ENCODE measurements at regions not wholly inside any gene's neighbourhood (a gene's known extent, or its start where the extent isn't known, plus 50 kb on each side); places are given as distances from the start of the nearest gene placed in this dataset.

GRCh38 chr17:14508156-14508555, 207.3 kb downstream of the HS3ST3B1 start:
- no peak overlapping the region for H2BK120ac ChIP-seq (ENCODE audit: low read depth, low read length)
- H3K4me3 ChIP-seq (ENCODE audit: insufficient read depth in 1 of 2, low read depth in 1 of 2, low read length in 2 of 2), result no peak overlapping the region
- no peak overlapping the region for H3K9ac ChIP-seq (ENCODE audit: low read length)
- no peak overlapping the region for H2BK15ac ChIP-seq (ENCODE audit: low read depth, poor library complexity, severe bottlenecking)
- no peak overlapping the region for H3K27ac ChIP-seq (ENCODE audit: low read length, poor library complexity, severe bottlenecking)
- no peak overlapping the region for H3K18ac ChIP-seq (ENCODE audit: low read depth in 1 of 2, low read length in 2 of 2)
- H2AK5ac ChIP-seq (ENCODE audit: low read length, severe bottlenecking), result no peak overlapping the region
- no peaks in the 10 kb centered on the region for H3K4me1 ChIP-seq (ENCODE audit: control insufficient read depth, insufficient read depth, low read depth, low read length)
- H3K79me1 ChIP-seq (replicated peaks; ENCODE audit: low read length, poor library complexity, severe bottlenecking), result no peaks in the 10 kb centered on the region
- no peak overlapping the region for H2BK5ac ChIP-seq (ENCODE audit: low read depth, low read length, poor library complexity, severe bottlenecking)
- H3K4ac ChIP-seq (ENCODE audit: low read depth in 1 of 2, low read length in 2 of 2), result no peak overlapping the region
- no peak overlapping the region for H3K14ac ChIP-seq (ENCODE audit: low read length in 2 of 2)
- H3K27me3 ChIP-seq (ENCODE audit: control insufficient read depth in 1 of 2, insufficient read depth in 1 of 2, low read length in 2 of 2), result no peaks in the 10 kb centered on the region
- no peak overlapping the region for H2BK12ac ChIP-seq (ENCODE audit: low read length in 2 of 2)
- no peak for DNase-seq
- no peak overlapping the region for H4K8ac ChIP-seq (ENCODE audit: low read length)
- no peak overlapping the region for H3K4me2 ChIP-seq (ENCODE audit: low read length, poor library complexity, severe bottlenecking)
- peak overlapping the region; percentile 25 for H4K91ac ChIP-seq (ENCODE audit: low read length)
- H3K9me3 ChIP-seq (ENCODE audit: control insufficient read depth, low read length), result no peaks in the 10 kb centered on the region
- H3K23ac ChIP-seq (ENCODE audit: low read length in 2 of 2), result no peak overlapping the region
- no peaks in the 10 kb centered on the region for H3K36me3 ChIP-seq (ENCODE audit: control insufficient read depth in 1 of 2, insufficient read depth in 2 of 2, low read depth in 1 of 2, low read length in 2 of 2)
- 86% methylated on average over 5 of the region's 5 CpGs for WGBS
- no peak overlapping the region for H2AFZ ChIP-seq (ENCODE audit: low read depth, low read length)

GRCh38 chr17:14506364-14506763, 205.5 kb downstream of the HS3ST3B1 start:
- Histone ChIP-seq H3K14ac (ENCODE audit: low read length in 2 of 2) (no peak overlapping the region), H2BK120ac (ENCODE audit: low read depth, low read length) (no peak overlapping the region), H2BK15ac (ENCODE audit: low read depth, poor library complexity, severe bottlenecking) (no peak overlapping the region), H3K27me3 (ENCODE audit: control insufficient read depth in 1 of 2, insufficient read depth in 1 of 2, low read length in 2 of 2) (no peaks in the 10 kb centered on the region), H2AFZ (ENCODE audit: low read depth, low read length) (no peak overlapping the region), H3K9me3 (ENCODE audit: control insufficient read depth, low read length) (no peaks in the 10 kb centered on the region), H3K23ac (ENCODE audit: low read length in 2 of 2) (no peak overlapping the region), H3K4me2 (ENCODE audit: low read length, poor library complexity, severe bottlenecking) (no peak overlapping the region), H3K27ac (ENCODE audit: low read length, poor library complexity, severe bottlenecking) (no peak overlapping the region), H4K91ac (ENCODE audit: low read length) (no peak overlapping the region), H4K8ac (ENCODE audit: low read length) (no peak overlapping the region), H3K79me1 (replicated peaks; ENCODE audit: low read length, poor library complexity, severe bottlenecking) (no peaks in the 10 kb centered on the region), H3K36me3 (ENCODE audit: control insufficient read depth in 1 of 2, insufficient read depth in 2 of 2, low read depth in 1 of 2, low read length in 2 of 2) (no peaks in the 10 kb centered on the region), H3K4me1 (ENCODE audit: control insufficient read depth, insufficient read depth, low read depth, low read length) (no peaks in the 10 kb centered on the region), H3K18ac (ENCODE audit: low read depth in 1 of 2, low read length in 2 of 2) (no peak overlapping the region), H2BK12ac (ENCODE audit: low read length in 2 of 2) (no peak overlapping the region), H2BK5ac (ENCODE audit: low read depth, low read length, poor library complexity, severe bottlenecking) (no peak overlapping the region), H2AK5ac (ENCODE audit: low read length, severe bottlenecking) (no peak overlapping the region), H3K4me3 (ENCODE audit: insufficient read depth in 1 of 2, low read depth in 1 of 2, low read length in 2 of 2) (no peak overlapping the region), H3K4ac (ENCODE audit: low read depth in 1 of 2, low read length in 2 of 2) (no peak overlapping the region), H3K9ac (ENCODE audit: low read length) (no peak overlapping the region)
- WGBS, result 82% methylated on average over 5 of the region's 5 CpGs
- DNase-seq, result no peak

DNA sequence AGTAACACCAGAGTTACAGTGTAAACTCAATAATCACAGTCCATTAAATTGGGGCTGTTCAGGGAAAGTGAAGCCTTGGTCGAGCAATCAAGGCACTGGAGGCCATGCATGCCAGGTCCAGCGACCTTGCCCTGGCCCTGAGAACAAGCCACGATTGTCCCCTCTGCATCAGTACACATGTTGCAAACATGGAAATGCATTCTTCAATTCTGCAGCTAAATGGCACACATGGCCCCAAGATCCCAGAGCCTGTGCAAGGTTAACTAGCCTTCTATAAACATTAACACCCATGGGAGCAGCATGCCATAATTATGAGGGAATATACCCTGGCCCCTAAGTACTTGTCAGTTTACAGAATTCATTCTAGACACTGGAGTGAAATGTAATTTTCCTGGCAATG, 204.7 kb downstream of the HS3ST3B1 start:
- no peak overlapping the region for H3K4ac ChIP-seq (ENCODE audit: low read depth in 1 of 2, low read length in 2 of 2)
- H2AK5ac ChIP-seq (ENCODE audit: low read length, severe bottlenecking), result no peak overlapping the region
- H3K4me1 ChIP-seq (ENCODE audit: control insufficient read depth, insufficient read depth, low read depth, low read length), result no peaks in the 10 kb centered on the region
- no peaks in the 10 kb centered on the region for H3K36me3 ChIP-seq (ENCODE audit: control insufficient read depth in 1 of 2, insufficient read depth in 2 of 2, low read depth in 1 of 2, low read length in 2 of 2)
- H3K23ac ChIP-seq (ENCODE audit: low read length in 2 of 2), result no peak overlapping the region
- DNase-seq, result no peak
- H3K9ac ChIP-seq (ENCODE audit: low read length), result no peak overlapping the region
- H2AFZ ChIP-seq (ENCODE audit: low read depth, low read length), result no peak overlapping the region
- H3K4me3 ChIP-seq (ENCODE audit: insufficient read depth in 1 of 2, low read depth in 1 of 2, low read length in 2 of 2), result no peak overlapping the region
- peak overlapping the region in 1 of 2 experiments; percentile 28 for H3K14ac ChIP-seq (ENCODE audit: low read length in 2 of 2)
- no peak overlapping the region for H2BK12ac ChIP-seq (ENCODE audit: low read length in 2 of 2)
- H3K79me1 ChIP-seq (replicated peaks; ENCODE audit: low read length, poor library complexity, severe bottlenecking), result no peaks in the 10 kb centered on the region
- no peak overlapping the region for H4K8ac ChIP-seq (ENCODE audit: low read length)
- no peak overlapping the region for H3K27ac ChIP-seq (ENCODE audit: low read length, poor library complexity, severe bottlenecking)
- no peak overlapping the region for H2BK15ac ChIP-seq (ENCODE audit: low read depth, poor library complexity, severe bottlenecking)
- no peak overlapping the region for H4K91ac ChIP-seq (ENCODE audit: low read length)
- H3K18ac ChIP-seq (ENCODE audit: low read depth in 1 of 2, low read length in 2 of 2), result peak overlapping the region in 1 of 2 experiments; percentile 70
- no peaks in the 10 kb centered on the region for H3K9me3 ChIP-seq (ENCODE audit: control insufficient read depth, low read length)
- no peak overlapping the region for H2BK120ac ChIP-seq (ENCODE audit: low read depth, low read length)
- no peak overlapping the region for H2BK5ac ChIP-seq (ENCODE audit: low read depth, low read length, poor library complexity, severe bottlenecking)
- no peak overlapping the region for H3K4me2 ChIP-seq (ENCODE audit: low read length, poor library complexity, severe bottlenecking)
- WGBS, result 53% methylated on average over 3 of the region's 3 CpGs
- H3K27me3 ChIP-seq (ENCODE audit: control insufficient read depth in 1 of 2, insufficient read depth in 1 of 2, low read length in 2 of 2), result no peaks in the 10 kb centered on the region

DNA sequence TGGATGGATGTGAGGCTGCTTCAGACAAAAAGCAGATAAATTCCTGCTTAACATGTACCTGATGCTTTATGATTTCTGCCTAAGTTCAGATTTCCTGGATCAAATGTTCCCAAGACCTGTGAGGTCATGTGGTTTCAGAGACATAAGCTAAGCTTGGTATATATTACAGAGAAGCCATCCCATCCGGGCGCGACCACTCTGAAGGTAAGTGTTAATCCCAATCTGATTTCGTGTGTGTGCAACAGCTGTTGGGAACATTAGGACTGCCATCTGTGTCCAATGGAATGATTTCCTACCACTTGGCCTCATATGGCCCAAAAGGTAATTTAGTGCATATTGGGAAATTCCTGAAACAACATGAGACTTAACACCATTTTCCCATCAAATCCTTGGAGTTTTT, 199.1 kb downstream of the HS3ST3B1 start:
- Histone ChIP-seq H3K4me1 (ENCODE audit: control insufficient read depth, insufficient read depth, low read depth, low read length) (no peaks in the 10 kb centered on the region), H3K4ac (ENCODE audit: low read depth in 1 of 2, low read length in 2 of 2) (no peak overlapping the region), H3K4me2 (ENCODE audit: low read length, poor library complexity, severe bottlenecking) (no peak overlapping the region), H3K4me3 (ENCODE audit: insufficient read depth in 1 of 2, low read depth in 1 of 2, low read length in 2 of 2) (no peak overlapping the region), H2BK120ac (ENCODE audit: low read depth, low read length) (no peak overlapping the region), H3K27ac (ENCODE audit: low read length, poor library complexity, severe bottlenecking) (no peak overlapping the region), H3K79me1 (replicated peaks; ENCODE audit: low read length, poor library complexity, severe bottlenecking) (no peaks in the 10 kb centered on the region), H3K9ac (ENCODE audit: low read length) (no peak overlapping the region), H2AFZ (ENCODE audit: low read depth, low read length) (no peak overlapping the region), H4K91ac (ENCODE audit: low read length) (no peak overlapping the region), H3K27me3 (ENCODE audit: control insufficient read depth in 1 of 2, insufficient read depth in 1 of 2, low read length in 2 of 2) (no peaks in the 10 kb centered on the region), H3K18ac (ENCODE audit: low read depth in 1 of 2, low read length in 2 of 2) (no peak overlapping the region), H2AK5ac (ENCODE audit: low read length, severe bottlenecking) (no peak overlapping the region), H4K8ac (ENCODE audit: low read length) (no peak overlapping the region), H3K14ac (ENCODE audit: low read length in 2 of 2) (no peak overlapping the region), H2BK12ac (ENCODE audit: low read length in 2 of 2) (peak overlapping the region in 1 of 2 experiments; percentile 66), H3K23ac (ENCODE audit: low read length in 2 of 2) (no peak overlapping the region), H3K36me3 (ENCODE audit: control insufficient read depth in 1 of 2, insufficient read depth in 2 of 2, low read depth in 1 of 2, low read length in 2 of 2) (no peaks in the 10 kb centered on the region), H3K9me3 (ENCODE audit: control insufficient read depth, low read length) (no peaks in the 10 kb centered on the region), H2BK5ac (ENCODE audit: low read depth, low read length, poor library complexity, severe bottlenecking) (no peak overlapping the region), H2BK15ac (ENCODE audit: low read depth, poor library complexity, severe bottlenecking) (no peak overlapping the region)
- WGBS, result 90% methylated on average over 4 of the region's 4 CpGs
- no peak for DNase-seq
